Left lobe of liver (tissue), 2 donors: ENCODE measurements at regions not wholly inside any gene's neighbourhood (a gene's known extent, or its start where the extent isn't known, plus 50 kb on each side); places are given as distances from the start of the nearest gene placed in this dataset.
A peak's percentile ranks its signal among the peaks of the same experiment; 100 is the strongest.
"Not testable (repeated sequence)": the region's sequence is repeated elsewhere in the genome, so short reads cannot be mapped to it uniquely, and the experiment has no call there.

Experiments used
- ATAC-seq: fragments of 200-7000 bp; cut with Tn5 transposase; one replicate; pipeline ENCODE4 v1.9.1; 2020; ENCODE audit warnings: mild to moderate bottlenecking, moderate library complexity
- DNase-seq: peaks from one replicate; pipeline ENCODE4 v3.0.0-alpha.2; 2020; ENCODE audit warnings: low spot score
- donor health status: DM: no; HTN: no; CAD: no; lungs with moderate emphysema.
- donor health status: DM: no; HTN: yes; CAD: no.

DNA sequence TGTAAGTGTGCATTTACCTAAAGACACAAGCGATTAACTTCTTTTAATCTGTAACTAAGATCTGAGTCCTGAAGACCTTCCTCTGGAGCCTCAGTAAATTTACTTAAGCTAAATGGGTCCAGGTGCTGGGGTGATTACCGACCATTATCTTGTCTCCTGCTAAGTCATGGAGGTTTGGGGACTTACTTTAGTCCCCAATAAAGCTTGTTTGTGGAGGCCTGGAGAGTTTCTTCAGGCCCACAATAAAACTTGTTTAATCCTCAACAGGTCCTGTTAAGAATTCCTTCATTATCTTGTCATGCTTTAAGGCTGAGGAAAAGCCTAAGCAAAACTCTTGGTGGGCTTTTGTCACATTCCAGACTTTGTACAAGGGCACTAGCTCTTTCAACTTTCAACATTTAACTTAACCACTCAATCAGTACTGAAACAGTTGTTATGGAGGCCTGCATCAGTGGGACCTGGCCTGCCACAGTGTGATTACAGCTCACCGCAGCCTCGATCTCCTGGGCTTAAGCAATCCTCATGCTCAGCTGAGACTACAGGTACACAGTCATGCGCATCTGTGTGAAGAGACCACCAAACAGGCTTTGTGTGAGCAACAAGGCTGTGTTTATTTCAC, 84.0 kb downstream of the FMO4 start:
- ATAC-seq (no peak), DNase-seq (no peak)

DNA sequence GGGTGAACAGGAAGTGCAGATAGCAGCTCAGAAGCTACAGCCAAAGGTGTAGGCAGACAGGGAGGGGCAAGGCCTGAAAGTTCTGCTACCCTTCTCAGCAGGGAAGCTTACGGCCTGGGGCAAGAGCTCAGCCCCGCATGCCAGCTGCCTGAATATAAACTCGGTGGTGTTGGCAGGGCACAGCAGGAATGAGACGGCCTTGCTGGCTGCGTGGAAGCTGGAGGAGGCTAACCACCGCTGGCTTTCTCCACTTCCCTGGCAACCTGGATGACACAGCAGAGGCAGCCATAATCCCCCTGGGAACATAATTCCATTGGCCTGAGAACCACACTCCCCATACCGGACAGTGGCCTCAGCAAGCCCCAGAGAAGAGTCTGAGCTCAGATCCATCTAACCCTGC, 81.9 kb upstream of the PRRC2C start:
- DNase-seq, result no peak
- no peak for ATAC-seq

DNA sequence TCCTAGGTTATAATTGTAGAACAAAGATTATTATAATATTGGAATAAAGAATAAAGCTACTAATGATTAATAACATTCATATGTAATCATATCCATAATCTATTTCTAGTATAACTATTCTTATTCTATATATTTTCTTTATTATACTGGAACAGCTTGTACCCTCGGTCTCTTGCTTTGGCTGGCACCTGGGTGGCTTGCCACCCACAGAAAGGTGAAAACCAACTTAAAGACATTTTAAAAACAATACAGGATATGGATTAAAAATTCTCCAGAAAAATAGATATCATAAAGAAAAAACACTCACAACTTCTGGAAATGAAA, 80.0 kb upstream of the PRRC2C start:
- DNase-seq, result no peak
- ATAC-seq, result no peak

DNA sequence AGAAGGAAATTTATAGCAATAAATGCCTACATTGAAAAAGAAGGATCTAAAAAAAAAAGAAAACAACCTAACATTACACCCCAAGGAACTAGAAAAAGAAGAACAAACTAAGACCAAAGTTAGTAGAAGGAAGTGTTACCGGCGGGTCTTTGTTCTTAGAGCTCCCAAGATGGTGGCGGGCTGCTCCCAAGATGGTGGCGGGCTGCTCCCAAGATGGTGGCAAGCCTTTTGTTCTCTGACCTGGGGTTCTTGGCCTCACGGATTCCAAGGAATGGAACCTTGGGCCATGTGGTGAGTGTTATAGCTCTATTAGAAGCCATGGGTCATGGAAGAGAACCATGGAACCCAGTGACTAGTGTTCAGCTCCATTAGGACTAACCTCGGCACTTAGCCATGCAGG, 71.8 kb upstream of the PRRC2C start:
- DNase-seq, ATAC-seq: not testable (repeated sequence)

DNA sequence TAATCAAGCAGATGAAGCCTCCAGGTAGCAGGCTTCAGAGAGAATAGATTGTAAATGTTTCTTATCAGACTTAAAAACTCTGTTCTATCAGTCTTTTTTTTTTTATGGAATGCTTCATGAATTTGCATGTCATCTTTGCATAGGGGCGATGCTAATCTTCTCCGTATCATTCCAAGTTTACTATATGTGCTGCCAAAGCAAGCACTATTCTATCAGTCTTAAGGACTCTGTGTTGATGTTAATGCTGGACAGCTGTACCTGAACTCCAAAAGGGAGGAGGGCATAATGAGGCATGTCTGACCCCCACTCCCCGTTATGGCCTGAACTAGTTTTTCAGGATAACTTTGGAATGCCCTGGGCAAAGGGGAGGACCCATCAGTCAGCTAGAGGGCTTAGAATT, 66.8 kb upstream of the PRRC2C start:
- ATAC-seq, result no peak
- DNase-seq, result no peak

DNA sequence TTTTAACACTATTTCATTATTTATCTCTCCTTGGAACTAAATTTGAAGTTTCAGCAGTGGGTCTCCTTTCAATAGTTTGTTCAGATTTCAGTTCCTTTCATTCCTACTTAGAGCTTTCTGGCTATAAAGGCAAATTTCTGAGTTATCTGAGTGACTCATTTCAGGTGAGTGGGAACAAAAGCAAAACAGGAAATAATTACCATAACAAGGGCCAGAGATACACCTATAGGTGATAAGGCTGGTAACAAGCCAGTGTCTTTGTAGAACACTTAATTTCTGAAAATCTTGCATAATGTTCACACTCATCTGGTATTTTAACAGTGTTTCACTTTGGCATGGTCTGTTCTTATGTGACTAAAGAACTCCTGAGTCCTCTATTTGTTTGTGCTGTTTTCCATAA, 64.5 kb upstream of the PRRC2C start:
- DNase-seq, result no peak
- no peak for ATAC-seq

DNA sequence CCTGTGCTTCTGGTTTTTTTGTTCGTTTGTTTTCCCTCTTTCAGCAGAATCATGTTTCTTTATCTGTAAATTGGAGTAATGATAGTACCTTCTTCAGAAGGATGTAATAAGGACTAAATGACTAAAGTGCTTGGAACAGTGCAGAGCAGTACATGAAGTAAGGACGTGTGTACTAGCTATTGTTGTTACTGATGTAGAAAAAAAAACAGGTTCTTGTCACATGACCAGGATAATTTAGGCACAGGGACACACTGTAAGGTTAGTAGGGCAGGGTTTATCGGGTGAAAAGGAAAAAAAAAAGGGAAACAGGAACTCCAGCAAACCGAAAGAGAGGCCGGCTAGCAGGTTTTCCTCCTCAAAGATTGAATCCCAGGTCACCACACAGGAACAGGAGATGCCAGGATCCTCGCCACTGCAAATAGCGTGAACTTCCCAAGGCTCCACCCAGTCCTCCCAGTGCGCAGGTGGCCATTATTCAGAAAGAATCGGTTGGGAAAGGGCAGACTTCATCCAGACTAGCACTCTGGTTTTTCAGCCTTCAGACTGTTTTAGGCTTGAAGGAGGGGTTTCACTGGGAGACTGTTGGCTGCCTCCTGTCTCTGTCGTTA, 63.8 kb upstream of the PRRC2C start:
- DNase-seq (no peak), ATAC-seq (peak; percentile 21)

DNA sequence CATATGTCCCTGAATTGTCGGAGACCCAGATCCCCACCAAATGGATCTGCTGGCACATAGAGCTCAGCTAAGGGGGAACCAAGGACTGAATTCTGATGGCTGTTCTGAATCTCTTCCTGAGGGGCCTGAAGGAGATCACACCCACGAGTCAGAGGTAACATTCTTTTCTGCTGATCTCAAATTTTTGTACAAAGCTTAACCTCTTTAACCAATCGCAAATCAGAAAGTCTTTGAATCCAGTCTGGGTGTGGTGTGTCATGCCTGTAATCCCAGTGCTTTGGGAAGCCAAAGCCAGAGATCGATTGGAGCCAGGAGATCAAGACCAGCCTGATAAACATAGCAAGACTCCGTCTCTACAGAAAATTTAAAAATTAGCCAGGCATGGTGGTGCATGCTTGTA, 62.8 kb upstream of the PRRC2C start:
- DNase-seq (no peak), ATAC-seq (no peak)

DNA sequence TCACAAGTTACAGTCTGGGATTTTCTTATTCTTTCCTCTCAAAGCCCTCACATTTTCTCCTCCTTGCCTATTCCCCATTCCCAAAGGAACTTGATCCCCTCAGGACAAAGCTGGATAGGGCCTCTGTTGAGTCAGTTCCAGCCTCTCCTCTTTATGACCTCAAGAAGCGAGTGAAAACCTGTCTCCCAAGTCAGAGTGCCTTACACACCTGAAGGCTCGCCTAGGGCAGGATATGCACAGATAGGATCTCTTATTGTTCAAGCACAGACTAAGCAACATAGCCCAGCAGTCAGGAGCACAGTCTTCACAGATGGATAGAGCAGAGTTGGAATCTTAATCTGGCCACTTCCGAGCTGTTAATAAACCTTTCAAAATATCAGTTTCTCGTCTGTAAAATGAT, 60.8 kb upstream of the PRRC2C start:
- ATAC-seq, result no peak
- no peak for DNase-seq

DNA sequence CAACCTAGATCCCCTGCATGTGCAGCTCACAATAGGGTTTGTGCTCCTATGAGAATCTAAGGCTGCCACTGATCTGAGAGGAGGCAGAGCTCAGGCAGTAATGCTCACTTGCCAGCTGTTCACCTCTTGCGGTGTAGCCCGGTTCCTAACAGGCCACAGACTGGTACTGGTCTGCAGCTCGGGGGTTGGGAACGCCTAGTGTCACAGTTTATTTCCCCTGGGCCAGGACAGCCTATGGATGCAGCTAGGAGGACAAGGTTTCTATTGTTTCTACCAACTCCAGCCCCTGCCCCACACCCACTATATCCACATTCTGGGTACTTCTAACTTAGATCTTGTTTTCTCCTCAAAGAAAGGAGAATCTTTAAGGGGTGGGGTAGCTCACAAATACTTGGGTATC, 58.7 kb upstream of the PRRC2C start:
- DNase-seq (no peak), ATAC-seq (no peak)

DNA sequence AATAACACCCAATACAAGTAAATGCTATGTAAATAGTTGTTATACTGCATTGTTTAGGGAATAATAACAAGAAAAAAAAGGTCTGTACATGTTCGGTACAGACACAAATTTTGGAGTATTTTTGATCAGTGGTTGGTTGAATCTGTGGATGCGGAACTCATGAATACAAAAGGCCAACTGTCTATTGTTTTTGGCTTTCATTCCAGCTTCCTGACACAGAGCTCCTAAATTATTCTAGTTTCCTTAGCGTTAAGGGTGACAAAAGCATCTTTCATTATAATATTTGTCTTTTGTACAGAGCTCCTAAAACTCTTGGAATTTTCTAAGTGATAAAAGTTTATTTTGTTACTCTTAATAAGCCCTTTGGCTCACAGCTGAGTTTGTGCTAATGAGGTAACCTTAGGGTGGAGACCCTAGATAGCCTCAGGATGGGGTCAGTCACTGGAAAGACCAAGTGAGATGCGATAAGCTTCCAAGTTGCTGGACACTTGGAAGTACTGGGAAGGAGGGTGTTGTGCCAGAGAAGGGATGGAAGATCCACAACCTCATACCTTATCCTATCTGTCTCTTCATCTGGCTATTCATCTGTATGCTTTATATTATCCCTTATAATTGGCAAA, 57.4 kb upstream of the PRRC2C start:
- DNase-seq (no peak), ATAC-seq (no peak)

DNA sequence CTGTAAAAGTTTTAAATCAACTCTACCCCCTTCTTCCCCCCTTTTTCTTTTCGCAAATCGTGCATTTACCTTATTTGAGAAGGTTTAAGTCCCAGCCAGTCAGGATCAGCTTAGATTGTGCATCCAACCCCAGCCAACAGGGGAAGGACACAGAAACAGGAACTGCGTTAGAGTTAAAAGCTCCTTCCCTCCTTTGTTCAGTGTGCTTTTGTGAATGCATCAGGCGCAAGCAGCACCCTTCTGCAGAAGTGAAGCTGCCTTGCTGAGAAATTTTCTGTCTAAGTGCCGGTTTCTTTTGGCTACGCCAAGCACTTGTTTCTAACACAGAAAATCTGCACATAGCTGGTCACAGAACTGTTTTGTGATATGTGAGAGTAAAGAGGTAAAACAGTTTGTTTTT, 56.2 kb upstream of the PRRC2C start:
- no peak for DNase-seq
- ATAC-seq, result no peak

DNA sequence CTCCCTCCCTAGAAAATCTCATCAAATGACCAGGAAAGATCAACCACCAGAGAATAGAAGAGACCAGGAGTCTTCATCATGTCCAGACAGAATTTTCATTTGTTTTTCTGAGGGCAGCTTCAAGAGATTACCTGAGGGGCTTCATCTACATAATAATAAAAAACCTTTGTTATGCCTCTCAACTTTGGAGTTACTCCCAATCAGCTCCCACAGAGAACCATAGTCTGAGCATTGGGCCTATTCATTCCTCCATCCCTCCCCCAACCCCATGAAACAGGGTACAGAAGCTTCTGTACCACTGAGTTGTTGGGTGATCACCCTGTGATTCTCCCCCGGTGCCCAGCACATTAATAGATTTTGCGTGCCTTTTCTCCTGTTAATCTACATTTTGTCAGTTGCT, 53.3 kb upstream of the PRRC2C start:
- DNase-seq (no peak), ATAC-seq (no peak)

DNA sequence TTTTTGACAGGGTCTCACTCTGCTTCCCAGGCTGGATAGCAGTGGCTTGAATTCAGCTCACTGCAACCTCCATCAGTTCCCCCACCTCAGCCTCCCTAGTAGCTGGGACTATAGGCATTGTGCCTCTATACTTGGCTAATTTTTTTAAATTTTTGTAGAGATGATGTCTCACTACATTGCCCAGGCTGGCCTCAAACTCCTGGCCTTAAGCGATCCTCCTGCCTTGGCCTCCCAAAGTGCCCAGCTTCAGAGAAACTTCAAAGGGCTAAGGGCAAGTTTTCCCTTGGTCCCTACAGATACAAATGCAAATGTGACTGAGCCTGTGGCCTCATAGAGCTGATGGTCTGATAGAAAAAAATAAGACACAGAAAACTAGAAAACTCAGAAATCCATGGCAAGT, 52.9 kb upstream of the PRRC2C start:
- no peak for DNase-seq
- ATAC-seq, result no peak

DNA sequence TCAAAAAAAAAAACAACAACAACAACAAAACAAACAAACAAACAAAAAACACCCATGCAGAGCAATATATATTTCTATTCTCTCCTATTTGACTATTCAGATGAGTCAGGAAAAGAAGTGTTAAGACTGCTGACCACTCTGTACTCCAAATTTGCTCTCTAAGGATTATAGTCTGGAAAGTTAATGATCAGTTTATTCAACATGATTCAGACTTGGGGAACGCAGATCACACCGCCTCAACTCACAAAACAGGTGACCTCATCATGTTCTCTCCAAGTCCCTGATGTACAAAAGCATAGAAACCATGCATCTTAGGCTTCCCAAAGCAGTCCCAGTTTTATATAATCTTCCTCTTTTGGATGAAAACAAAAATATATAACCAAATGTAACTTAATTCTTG, 51.9 kb upstream of the PRRC2C start:
- ATAC-seq (no peak), DNase-seq (no peak)

DNA sequence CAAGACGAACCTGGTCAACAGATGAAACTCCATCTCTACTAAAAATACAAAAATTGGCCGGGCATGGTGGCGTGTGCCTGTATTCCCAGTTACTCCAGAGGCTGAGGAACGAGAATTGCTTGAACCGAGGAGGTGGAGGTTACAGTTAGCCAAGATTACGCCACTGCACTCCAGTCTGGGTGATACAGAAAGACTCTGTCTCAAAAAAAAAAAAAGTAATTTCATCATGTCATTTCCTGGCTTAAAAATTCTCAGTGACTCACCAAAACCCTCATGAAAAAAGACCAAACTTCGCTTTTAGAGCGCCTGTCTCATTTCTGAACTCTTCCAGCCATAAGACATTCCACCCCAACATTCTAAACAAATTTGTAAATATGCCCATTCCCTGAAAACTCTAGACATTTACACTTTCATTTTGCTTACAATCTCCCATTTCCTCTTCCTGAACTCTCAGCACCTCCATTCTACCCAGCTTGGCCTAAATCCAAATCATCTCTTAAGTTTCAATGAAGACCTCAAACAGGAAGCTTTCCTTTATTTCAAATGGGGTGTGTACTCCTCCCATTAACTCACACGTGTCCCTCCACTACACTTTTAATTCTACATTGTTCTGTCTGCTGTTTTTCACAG, 50.5 kb upstream of the PRRC2C start:
- ATAC-seq, result no peak
- DNase-seq, result no peak
